CD4-positive, alpha-beta T cell treated with Interleukin-2 at 100 ng/mL for 4 hours (primary cell): ENCODE measurements at regions not wholly inside any gene's neighbourhood (a gene's known extent, or its start where the extent isn't known, plus 50 kb on each side); places are given as distances from the start of the nearest gene placed in this dataset.

Source experiments
- DNase-seq: peaks from one replicate; pipeline ENCODE4 v3.0.0-alpha.2; 2020; ENCODE audit warnings: low spot score

DNA sequence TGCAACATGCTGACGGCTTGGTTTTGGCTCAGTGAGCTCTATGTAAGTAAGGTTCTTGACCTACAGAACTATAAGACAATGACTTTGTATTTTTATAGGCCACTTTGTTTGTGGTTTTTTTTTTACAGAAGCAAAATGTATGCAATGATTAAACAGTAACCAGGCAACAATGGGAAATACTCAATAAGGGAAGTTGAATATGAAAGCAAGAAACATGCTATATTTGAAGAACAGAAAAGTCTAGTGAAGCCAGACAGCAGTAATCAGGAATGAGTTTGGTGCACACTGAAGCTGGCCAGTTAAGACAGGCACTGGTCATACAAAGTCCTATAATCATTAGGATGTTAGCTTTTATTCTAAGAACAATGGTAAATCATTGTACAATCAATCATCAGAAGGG is 1926.8 kb downstream of the NCAM2 start:
- no peak for DNase-seq

DNA sequence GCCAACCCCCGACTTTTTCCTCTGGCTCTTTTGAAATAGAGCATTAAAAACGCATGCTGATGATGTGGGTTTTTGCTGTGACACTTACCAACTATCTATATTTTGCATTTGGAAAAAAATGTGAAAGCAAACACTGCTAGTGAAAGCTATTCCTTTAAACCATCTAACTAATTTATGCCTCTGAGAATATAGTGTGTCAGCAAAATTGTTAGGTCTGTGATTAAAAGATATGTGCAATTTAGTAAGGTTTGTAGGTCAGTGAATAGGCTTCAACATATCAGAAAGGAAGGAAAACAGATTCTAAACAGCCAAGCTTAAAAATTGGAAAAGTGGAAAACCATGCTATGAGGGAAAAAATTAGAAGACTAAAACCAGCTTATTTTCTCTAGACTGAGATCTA is 1929.3 kb downstream of the NCAM2 start:
- no peak for DNase-seq

DNA sequence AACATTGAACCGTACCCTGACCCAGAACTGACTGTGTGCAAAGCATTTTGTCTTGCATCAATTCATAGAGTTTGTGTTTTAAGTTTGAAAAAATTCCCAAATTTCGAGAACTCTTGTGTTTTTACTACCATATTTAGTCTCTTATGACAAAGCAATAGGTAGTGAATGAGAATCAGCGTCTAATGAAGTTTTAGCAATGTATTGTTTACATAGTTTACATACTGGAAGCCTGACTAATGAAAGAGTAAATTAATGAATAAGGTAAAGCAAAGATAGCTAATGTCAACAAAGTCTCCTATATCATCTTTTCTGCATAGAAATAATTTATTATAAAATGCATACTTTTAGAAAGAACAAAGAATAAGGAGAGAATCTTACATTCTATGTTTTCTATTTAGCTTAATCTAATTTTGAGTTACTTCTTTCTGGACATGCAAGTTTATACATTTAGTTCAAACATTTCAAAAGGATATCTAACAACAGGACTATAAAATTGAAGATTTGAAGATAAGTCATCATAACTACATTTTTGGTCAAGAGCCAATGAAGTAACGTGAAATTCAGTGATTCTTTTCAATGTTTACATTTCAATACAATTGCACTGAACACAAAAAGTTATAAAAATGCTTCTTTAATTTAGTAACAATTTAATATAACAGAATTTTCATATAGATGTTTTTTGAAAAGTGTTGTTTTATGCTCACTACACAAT is 1943.7 kb downstream of the NCAM2 start:
- DNase-seq: no peak

DNA sequence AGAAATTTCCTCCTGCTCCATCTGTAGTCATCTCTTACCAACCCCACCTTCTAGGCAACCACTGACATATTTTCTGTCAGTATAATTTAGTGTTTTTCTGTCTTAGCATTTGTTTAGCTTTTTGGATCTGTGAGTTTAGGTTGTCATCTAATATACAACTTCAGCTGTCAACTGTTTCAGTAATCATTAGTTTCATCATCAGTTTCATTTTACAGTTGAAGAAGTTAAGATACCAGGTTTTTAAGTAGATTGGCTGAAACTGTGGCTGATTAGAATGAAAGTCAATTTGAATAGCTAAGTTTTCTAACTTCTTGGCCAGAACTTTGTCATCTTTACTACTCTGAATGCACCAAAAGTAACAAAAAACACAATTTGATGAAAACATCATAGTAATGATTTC is 1957.3 kb downstream of the NCAM2 start:
- DNase-seq: no peak

DNA sequence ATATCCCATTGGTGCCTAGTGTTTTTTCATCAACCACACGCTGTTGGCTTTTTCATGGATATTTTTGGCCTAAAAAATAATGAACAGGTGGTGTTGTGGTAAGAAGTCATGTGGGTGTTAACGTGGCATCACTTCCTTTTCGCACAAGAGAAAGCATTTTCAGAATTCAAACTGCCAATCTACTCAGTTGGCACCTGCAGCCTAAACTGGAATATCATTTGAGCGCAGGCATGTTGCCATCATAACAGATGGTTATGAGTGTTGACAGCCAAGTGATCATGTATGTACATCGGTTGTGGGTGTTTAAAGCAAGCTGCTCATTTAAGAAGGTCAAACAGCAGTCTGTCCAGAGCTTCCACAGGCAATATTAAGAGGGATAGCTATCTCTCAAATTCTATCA is 1963.0 kb downstream of the NCAM2 start:
- no peak for DNase-seq

DNA sequence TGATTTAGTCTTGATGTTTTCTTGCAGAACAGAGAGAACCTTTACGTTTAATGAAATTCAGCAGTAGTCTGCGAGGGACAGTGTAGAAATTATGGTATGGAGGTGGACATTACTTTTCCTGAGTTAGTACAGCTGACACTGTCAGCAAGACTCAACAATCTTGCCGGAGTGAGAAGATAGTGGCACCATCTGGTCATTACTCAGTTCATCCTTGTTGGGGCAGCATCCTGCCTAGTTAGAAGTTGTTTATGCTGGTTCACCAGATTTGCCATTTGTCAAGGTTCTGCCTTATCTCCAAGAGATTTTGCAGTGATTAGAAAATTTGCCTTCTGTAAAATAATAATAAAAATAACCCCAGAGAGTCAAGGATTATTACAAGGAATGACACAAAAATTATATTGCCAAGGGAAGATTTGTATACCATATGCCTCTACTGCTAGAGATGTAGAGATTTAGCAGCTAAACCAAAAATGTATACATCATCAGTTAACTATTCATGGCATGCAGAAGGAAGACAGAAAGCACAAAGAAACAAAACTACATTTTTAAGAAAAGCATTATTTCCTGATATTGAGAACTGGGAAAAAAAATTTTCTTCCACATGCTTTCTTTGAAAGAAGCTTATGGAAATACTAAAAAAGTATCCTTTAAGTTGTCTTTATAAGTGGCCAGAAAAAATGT is 1967.4 kb downstream of the NCAM2 start:
- DNase-seq: no peak

DNA sequence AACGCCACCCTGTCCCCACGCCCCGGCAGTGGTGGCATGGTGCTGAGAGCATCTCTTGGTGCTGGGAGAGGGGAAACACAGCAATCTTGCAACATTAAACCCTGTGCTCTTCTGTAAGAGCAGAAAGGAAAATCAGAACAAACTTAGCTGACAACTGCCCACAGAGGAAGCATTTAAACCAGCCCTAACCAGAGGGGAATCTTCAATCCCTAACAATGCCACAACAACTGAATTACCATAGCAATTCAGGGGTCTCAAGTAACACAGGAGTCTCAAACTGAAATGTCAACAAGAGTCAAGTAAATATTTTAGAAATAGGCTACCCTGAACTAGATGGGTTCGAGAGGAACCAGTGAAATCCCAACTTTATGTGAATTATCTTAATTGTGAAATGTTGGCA is 1983.6 kb downstream of the NCAM2 start:
- DNase-seq: no peak

DNA sequence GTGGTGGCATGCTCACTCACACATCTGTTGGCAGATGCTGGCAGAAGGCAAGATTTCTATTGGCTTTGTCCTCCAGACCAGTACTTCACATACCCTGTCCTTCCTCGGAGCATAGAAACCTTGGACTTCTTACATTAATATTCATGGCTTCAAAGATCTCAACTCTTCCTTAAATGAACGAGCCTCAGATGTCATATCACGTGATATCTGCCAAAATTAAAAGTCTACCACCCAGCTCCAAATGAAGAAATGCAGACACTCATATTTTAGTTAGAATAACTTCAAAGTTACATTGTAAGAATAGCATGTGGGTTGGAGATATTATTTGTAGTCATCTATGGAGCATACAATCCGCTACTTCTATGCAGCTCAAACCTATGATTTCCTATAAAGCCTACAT is 1994.9 kb downstream of the NCAM2 start:
- DNase-seq: no peak

DNA sequence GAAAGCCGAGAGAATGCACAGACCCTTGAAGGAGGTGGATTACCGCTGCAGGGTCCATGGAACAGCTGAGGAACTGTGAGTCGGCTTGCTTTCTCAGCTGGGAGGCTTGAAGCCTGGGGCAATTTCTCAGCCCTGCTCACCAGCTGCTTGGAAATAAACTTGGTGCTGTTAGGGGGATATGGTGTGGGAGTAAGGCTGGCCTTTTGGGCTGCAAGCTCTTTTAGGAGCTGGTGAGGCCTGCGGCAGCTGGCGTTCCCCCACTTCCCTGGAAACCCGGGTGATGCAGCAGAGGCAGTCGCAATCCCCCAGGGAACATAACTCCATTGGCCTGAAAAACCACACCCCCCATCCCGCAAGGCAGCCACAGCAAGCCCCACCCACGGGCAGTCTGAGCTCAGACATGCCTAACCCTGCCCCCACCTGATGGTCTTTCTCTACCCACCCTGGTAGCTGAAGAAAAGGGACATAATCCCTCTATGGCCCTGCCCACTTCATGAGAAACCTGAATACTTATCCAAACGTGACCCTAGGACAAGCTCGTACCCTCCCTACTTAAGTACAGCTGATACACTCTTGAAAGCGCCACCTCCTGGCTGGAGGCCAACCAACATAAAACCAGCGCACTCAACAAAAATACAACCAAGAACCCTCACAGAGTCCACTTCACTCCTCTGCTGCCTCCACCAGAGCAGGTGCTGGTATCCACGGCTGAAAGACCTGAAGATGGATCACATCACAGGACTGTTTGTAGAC is 1995.8 kb downstream of the NCAM2 start:
- no peak for DNase-seq

DNA sequence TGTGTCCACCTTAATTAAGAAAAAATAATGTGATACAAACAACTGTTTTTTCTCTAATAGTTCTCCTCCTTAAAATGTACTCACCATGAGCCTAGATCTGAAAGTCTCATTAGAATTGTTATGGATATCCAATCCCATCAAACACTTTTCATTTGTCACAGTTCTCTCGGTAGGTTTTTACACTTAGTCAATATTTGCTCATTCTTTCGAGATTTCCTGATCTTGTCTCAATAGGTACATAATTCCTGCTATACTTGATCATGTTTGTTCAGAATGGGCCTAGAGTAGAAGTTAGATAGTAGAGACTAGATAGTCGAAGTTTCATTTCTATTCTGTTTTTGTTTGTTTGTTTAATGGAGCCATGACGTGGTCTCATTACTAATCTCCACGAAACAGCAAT is 2005.7 kb downstream of the NCAM2 start:
- no peak for DNase-seq

DNA sequence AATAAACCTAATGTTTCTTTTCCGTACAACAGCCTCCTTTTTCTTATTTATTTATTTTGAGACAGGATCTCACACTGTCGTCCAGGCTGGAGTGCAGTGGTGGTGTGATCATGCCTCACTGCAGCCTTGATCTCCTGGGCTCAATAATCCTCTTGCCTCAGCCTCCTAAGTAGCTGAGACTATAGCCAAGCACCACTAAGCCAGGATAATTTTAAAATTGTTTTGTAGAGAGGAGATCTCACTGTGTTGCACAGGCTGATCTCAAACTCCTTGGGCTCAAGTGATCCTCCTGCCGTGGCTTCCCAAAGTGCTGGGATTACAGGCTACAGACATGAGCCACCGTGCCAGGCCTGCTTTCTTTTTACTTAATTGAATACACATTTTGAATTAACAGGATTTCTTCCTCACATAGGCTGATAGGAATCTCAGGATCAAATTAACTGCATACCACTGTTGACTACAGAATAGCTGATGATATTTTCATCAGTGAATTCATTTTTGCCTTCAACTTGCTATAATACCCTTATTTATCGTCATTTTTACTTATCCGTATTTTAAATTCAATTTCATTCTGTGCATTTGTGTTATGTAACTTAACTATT is 2010.5 kb downstream of the NCAM2 start:
- no peak for DNase-seq

DNA sequence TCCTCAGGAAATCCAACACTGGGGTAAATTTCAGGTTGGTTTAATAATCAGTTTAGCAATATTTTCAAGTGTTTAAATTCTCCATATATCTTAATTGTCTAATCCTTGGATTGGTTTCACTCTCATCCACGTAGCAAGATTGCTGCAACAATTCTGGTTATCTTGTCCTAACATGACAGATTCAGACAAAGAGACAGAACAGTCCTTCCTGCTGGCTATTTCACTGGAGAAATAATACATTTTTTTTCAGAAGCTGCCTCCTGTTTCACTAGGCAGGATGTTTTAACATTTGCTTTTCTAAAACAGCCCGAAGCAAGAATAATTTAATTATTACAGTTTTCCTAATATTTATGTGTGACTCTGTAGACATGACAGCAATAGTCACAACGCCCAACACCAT is 2011.2 kb downstream of the NCAM2 start:
- no peak for DNase-seq

DNA sequence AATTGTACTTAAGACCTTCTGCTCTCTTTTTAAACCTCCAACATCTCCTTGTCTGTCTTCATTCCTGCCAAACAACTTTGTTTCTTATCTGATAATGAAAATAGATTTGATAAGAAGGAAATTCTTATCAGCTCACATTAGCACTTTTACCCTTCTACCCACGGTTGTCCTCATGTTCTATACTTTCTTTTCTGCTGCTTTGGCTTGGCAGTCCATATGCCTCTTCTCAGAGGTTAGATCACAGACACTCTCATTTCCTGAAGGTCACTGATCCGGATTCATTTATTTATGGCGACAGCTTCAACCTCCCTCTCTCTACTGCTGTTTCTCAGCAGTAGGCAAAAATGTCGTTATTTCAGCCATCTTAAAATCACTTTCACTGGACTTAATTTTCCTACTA is 2015.8 kb downstream of the NCAM2 start:
- no peak for DNase-seq

DNA sequence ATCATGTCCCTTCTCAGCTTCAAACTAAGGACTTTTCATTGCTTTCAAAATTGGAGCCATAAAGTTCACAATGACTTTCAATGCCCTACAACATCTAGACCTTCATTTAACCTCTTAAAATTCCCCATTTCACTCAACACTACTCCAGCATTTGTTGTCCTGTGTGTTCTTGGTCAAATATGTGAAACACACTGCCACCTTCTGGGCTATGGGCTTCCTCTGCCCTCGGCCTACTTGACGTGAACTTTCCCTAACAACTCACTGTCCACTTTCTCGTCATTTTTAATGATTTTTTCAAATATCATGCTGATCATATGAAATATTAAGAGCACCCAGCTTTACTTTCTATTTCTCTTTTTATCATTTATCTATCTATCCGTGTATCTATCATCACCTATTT is 2018.4 kb downstream of the NCAM2 start:
- no peak for DNase-seq

DNA sequence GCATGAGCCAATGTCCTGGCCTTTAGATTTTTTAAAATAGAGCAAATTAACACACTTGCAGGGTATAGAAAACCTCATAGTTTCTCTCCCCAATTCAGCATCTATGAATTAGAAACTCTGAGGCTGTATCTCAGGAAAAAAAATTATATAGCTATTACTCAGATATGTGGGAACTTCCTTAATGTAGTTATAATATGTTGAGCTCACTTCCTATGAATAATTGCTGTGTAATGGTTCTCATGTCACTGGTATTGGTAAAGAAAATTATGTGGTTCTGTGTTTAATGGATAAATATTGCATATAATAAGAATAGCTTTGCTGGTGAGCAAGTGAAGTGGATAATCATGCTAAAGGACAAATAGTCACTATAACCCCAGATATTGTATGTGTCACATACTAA is 2019.8 kb downstream of the NCAM2 start:
- DNase-seq: no peak

DNA sequence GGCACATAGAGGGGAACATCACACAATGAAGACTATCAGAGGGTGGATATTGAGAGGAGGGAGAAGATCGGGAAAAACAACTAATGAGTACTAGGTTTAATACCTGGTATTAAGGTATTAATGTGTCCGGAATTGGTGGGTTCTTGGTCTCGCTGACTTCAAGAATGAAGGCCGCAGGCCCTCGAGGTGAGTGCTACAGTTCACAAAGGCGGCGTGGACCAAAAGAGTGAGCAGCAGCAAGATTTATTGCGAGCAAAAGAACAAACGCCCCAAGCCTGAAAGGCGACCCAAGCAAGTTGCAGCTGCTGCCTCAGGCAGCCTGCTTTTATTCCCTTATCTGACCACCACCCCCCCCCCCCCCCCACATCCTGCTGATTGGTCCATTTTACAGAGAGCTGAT is 2022.8 kb downstream of the NCAM2 start:
- DNase-seq: no peak

DNA sequence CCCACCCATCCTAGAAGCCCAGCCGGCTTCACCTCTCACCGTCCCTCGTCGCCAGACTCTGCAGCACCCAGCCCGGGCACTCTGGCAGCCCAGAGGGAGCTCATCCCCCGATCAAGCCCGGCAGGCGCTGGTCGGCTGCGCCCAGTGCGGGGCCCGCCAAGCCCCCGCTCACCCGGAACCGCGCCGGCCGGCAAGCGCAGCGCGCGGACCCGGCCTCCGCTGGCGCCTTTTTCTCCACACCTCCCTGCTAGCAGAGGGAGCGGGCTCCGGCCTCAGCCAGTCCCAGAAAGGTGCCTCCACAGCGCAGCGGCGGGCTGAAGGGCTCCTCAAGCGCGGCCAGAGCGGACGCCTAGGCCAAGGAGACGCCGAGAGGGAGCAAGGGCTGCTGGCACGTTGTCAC is 2023.3 kb downstream of the NCAM2 start:
- DNase-seq: no peak

DNA sequence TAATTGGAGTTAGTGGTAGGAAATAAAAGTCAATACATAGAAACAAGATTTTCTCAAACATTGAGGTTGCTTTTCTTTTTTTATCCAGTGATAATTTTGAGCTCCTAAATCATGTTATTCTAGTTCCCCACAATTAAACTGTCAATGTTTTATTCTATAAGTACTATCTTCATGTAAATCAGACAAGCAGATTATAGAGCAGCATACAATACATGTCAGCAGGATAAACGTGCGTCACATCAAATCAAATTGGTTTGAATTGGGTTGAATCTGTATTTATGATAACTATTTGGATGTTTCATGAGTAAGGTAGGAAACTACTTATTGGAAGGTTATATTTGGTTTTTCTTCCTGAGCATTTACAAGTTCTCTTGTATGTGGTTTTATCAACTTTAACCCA is 2028.7 kb downstream of the NCAM2 start:
- DNase-seq: no peak

DNA sequence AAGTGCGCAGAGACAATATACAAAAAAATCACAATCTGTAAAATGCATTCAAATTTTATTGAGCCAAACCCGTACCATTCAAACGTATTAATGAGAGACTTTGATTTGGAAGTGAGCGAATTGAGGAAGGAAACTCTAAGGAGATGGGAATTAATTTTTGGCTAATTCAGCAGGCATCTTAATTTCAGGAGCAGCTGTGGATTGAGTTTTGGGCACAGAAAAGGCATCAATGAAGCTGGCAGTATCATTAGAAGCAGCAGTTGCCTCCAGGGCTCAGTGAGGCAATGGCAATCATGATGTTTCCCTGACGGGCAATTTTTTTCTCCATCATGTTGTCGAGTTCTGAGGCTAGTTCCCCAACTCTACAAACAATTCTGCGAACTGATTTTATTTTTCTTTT is 2041.6 kb downstream of the NCAM2 start:
- DNase-seq: no peak

DNA sequence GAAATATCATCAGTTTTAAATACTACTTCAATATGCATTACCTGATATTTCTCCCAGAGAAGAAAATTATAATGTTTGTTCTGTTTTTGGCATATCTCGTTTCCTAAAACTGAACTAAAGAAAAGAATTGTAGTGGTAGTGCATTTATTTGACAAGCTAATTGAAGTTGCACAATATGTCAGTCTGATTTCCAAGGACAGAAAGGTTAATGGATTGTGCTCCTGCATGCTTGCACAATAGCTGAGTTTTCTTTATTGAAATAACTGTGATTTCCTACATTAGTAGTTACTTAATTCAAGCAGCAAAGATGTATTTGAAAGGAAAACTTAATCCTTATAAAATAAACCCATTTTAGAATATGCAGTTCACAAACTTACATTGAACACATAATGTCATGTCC is 2047.7 kb downstream of the NCAM2 start:
- DNase-seq: no peak

DNA sequence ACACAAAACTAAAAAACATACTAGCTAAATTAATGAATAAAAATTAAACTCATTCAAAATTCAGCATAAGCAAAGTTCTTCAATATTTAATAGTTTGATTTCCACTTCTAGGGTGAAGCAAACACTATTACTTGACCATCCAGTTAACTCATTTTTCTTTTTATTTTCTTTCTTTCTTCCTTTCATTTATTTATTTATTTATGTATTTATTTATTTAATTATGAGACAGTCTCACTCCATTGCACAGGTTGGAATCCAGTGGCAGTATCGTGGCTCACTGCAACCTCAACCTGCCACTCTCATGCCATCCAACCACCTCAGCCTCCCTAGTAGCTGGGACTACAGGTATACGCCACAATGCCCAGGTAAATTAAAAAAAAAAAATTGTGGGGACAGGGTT is 2069.5 kb downstream of the NCAM2 start:
- DNase-seq: no peak

DNA sequence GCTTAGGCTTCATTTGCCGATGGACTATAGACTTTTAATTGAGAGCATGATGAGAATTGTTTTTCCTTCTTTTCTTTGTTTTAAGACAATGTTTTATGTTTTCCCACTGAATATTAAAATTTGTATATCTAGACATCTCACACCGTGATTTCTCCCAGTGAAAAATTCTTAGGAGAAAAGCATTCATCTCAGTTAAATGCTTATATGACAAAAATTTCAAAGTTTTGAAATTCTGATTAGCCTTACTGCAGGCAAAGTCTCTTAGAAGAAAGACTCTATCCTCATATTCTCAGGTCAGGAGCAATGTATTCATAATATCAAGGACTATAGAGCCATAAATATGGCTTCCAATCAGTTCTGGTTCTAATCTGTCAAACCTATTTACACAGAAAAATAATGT is 2085.0 kb downstream of the NCAM2 start:
- no peak for DNase-seq

DNA sequence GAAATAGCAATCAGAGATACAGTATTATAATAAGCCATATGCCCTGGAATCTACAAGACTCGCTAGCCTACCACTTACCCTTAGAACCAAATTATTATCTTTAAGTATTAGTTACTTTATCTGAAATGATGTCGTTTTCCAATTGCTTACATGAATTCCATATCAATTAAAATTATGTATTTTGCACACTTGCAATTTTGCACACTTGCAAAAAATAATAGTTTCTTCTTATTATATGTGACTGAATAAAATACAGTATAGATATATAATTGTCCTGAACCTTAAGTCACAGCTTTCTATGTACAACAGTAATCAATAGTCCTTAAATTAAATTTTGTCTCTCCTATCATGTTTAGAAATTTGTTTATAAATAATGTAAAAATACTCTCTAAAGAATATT is 2095.1 kb downstream of the NCAM2 start:
- DNase-seq: no peak
